ENCODE measurements at regions not wholly inside any gene's neighbourhood (a gene's known extent, or its start where the extent isn't known, plus 50 kb on each side); places are given as distances from the start of the nearest gene placed in this dataset.

- TF ChIP-seq CTCF (conservative IDR thresholded peaks at IDR 0.05) (no peak), EZH2 (IDR thresholded peaks at IDR 0.05; ENCODE audit: low read depth) (no peak)
- no TSS peak for BruUV-seq (replicated peaks)
- no peak overlapping the region for H3K4me2 ChIP-seq
- no peaks in the 10 kb centered on the region for H3K9me3 ChIP-seq (ENCODE audit: insufficient read depth, low read depth)
- H3K36me3 ChIP-seq (ENCODE audit: low read depth) = no peaks in the 10 kb centered on the region
- CTCF ChIA-PET = no interaction called here
- no peak for DNase-seq
- no peak overlapping the region for H2AFZ ChIP-seq
- no peaks in the 10 kb centered on the region for H4K20me1 ChIP-seq (ENCODE audit: insufficient read depth)
- no peaks in the 10 kb centered on the region for H3K9me2 ChIP-seq (ENCODE audit: insufficient read depth)
- no peak overlapping the region for H3K27ac ChIP-seq
- H3F3A ChIP-seq (ENCODE audit: insufficient read depth, low read depth) = no peaks in the 10 kb centered on the region
- H3K27me3 ChIP-seq (ENCODE audit: insufficient read depth, low read depth) = no peaks in the 10 kb centered on the region
- intact Hi-C loops (cut with micrococcal nuclease; ENCODE audit: unreplicated experiment) = no loop called here
- H3K79me2 ChIP-seq (ENCODE audit: low read depth) = no peaks in the 10 kb centered on the region
- H3K4me3 ChIP-seq = no peak overlapping the region
- H3K4me1 ChIP-seq (replicated peaks; ENCODE audit: insufficient read depth) = no peaks in the 10 kb centered on the region
- POLR2A ChIA-PET (ENCODE audit: unreplicated experiment) = interaction anchor here (0.7 kb wide), 1 partner anchor 273 kb away, joined by 5 read pairs; no protein-coding TSS in a partner anchor
These were observed 265.2 kb downstream of the SNX13 start for GRCh38 chr7:17674943-17675608.

- no peaks in the 10 kb centered on the region for H4K20me1 ChIP-seq (ENCODE audit: insufficient read depth)
- no peak overlapping the region for H3K4me2 ChIP-seq
- H3K79me2 ChIP-seq (ENCODE audit: low read depth) = no peaks in the 10 kb centered on the region
- POLR2A ChIA-PET (ENCODE audit: unreplicated experiment) = no interaction called here
- H3F3A ChIP-seq (ENCODE audit: insufficient read depth, low read depth) = no peaks in the 10 kb centered on the region
- no peaks in the 10 kb centered on the region for H3K27me3 ChIP-seq (ENCODE audit: insufficient read depth, low read depth)
- H3K9me3 ChIP-seq (ENCODE audit: insufficient read depth, low read depth) = no peaks in the 10 kb centered on the region
- H3K9me2 ChIP-seq (ENCODE audit: insufficient read depth) = no peaks in the 10 kb centered on the region
- no TSS peak for BruUV-seq (replicated peaks)
- CTCF ChIA-PET = no interaction called here
- no peaks in the 10 kb centered on the region for H3K4me1 ChIP-seq (replicated peaks; ENCODE audit: insufficient read depth)
- H2AFZ ChIP-seq = no peak overlapping the region
- no peak for TF ChIP-seq CTCF (conservative IDR thresholded peaks at IDR 0.05)
- no peak for TF ChIP-seq EZH2 (IDR thresholded peaks at IDR 0.05; ENCODE audit: low read depth)
- H3K27ac ChIP-seq = no peak overlapping the region
- H3K36me3 ChIP-seq (ENCODE audit: low read depth) = no peaks in the 10 kb centered on the region
- intact Hi-C loops (cut with micrococcal nuclease; ENCODE audit: unreplicated experiment) = loop anchor here (1.0 kb wide), 1 partner anchor 786 kb away; no protein-coding TSS in a partner anchor
- H3K4me3 ChIP-seq = no peak overlapping the region
- no peak for DNase-seq
These were observed 262.9 kb downstream of the SNX13 start for GRCh38 chr7:17677408-17677807.

- Histone ChIP-seq H3K79me2 (ENCODE audit: low read depth) (no peaks in the 10 kb centered on the region), H3K27ac (no peak overlapping the region), H3K4me2 (no peak overlapping the region), H3K9me2 (ENCODE audit: insufficient read depth) (no peaks in the 10 kb centered on the region), H4K20me1 (ENCODE audit: insufficient read depth) (no peaks in the 10 kb centered on the region), H3K27me3 (ENCODE audit: insufficient read depth, low read depth) (no peaks in the 10 kb centered on the region), H3F3A (ENCODE audit: insufficient read depth, low read depth) (no peaks in the 10 kb centered on the region), H3K9me3 (ENCODE audit: insufficient read depth, low read depth) (no peaks in the 10 kb centered on the region), H3K4me1 (replicated peaks; ENCODE audit: insufficient read depth) (no peaks in the 10 kb centered on the region), H3K36me3 (ENCODE audit: low read depth) (no peaks in the 10 kb centered on the region), H3K4me3 (no peak overlapping the region), H2AFZ (no peak overlapping the region)
- ChIA-PET CTCF (no interaction called here), POLR2A (ENCODE audit: unreplicated experiment) (interaction anchor here (0.6 kb wide), 1 partner anchor 760 kb away, joined by 3 read pairs; no protein-coding TSS in a partner anchor)
- intact Hi-C loops (cut with micrococcal nuclease; ENCODE audit: unreplicated experiment) = no loop called here
- TF ChIP-seq EZH2 (IDR thresholded peaks at IDR 0.05; ENCODE audit: low read depth) (no peak), CTCF (conservative IDR thresholded peaks at IDR 0.05) (no peak)
- no TSS peak for BruUV-seq (replicated peaks)
- DNase-seq = no peak
These were observed 261.4 kb downstream of the SNX13 start for GRCh38 chr7:17678896-17679295.

All from PC-9 (cell line).